Panc1 (cell line): ENCODE measurements at regions not wholly inside any gene's neighbourhood (a gene's known extent, or its start where the extent isn't known, plus 50 kb on each side); places are given as distances from the start of the nearest gene placed in this dataset.

ENCODE experiments used
- CTCF ChIP-seq: fragments of 450-650 bp; IDR thresholded peaks from 2 replicates; pipeline ENCODE4 v1.5.1; 2017; ENCODE audit warnings: mild to moderate bottlenecking
- POLR2AphosphoS5 ChIP-seq: IDR thresholded peaks from 2 replicates; pipeline ENCODE4 v1.6.1; 2012; ENCODE audit warnings: mild to moderate bottlenecking, low read depth, low read length, moderate library complexity
- REST ChIP-seq, 2 experiments: IDR thresholded peaks; 2 replicates each; pipeline ENCODE4 v1.6.1; 2011 to 2012; ENCODE audit warnings: low read depth in 2 of 2, control low read depth in 1 of 2, low read length in 1 of 2, mild to moderate bottlenecking in 1 of 2, moderate library complexity in 1 of 2; ENCODE audit not compliant: insufficient read depth in 1 of 2

GRCh38 chr4:25532591-25532990, 123.1 kb upstream of the SLC34A2 start:
- TF ChIP-seq CTCF, result no peak
- TF ChIP-seq REST (IDR thresholded peaks at IDR 0.05; ENCODE audit: insufficient read depth in 1 of 2, low read depth in 2 of 2, low read length in 1 of 2), result no peak
- TF ChIP-seq POLR2AphosphoS5, result no peak
